Cardiac fibroblast (primary cell): ENCODE measurements at regions not wholly inside any gene's neighbourhood (a gene's known extent, or its start where the extent isn't known, plus 50 kb on each side); places are given as distances from the start of the nearest gene placed in this dataset.

Source experiments
- DNase-seq, 2 donors: peaks; one replicate each; pipeline versions ENCODE4 v3.0.0 to v3.0.0-alpha.2; 2010; ENCODE audit warnings: low read depth in 2 of 2
- H3K4me3 ChIP-seq, 2 donors: replicated peaks in 1 of 2; 1 replicate in 1 of 2; 2 replicates in 1 of 2; pipeline ENCODE4 v1.5.1; 2011; ENCODE audit warnings: low read depth in 2 of 2, low read length in 2 of 2, mild to moderate bottlenecking in 2 of 2, moderate library complexity in 1 of 2
- CTCF ChIP-seq: IDR thresholded peaks from one replicate; pipeline ENCODE4 v1.5.1; 2011; ENCODE audit warnings: low read depth, mild to moderate bottlenecking, low read length, inconsistent platforms

- no peak for DNase-seq
- H3K4me3 ChIP-seq = no peak overlapping the region
- no peak for TF ChIP-seq CTCF
These were observed 81.4 kb upstream of the PLPP4 start for GRCh38 chr10:120375666-120376065.

GRCh38 chr10:120381931-120382330 lies 75.1 kb upstream of the PLPP4 start:
- no peak for TF ChIP-seq CTCF
- no peak for DNase-seq

GRCh38 chr10:120382360-120382759 lies 74.7 kb upstream of the PLPP4 start:
- no peak for DNase-seq
- no peak overlapping the region for H3K4me3 ChIP-seq
- no peak for TF ChIP-seq CTCF

More at GRCh38 chr10:120381931-120382330, 75.1 kb upstream of the PLPP4 start:
- H3K4me3 ChIP-seq = no peak overlapping the region

GRCh38 chr10:120385992-120386391 lies 71.0 kb upstream of the PLPP4 start:
- no peak overlapping the region for H3K4me3 ChIP-seq
- no peak for DNase-seq
- no peak for TF ChIP-seq CTCF

GRCh38 chr10:120386896-120387295 lies 70.1 kb upstream of the PLPP4 start:
- DNase-seq = no peak
- H3K4me3 ChIP-seq = no peak overlapping the region
- TF ChIP-seq CTCF = no peak

GRCh38 chr10:120387326-120387725 lies 69.7 kb upstream of the PLPP4 start:
- TF ChIP-seq CTCF = no peak
- no peak overlapping the region for H3K4me3 ChIP-seq
- DNase-seq = peak; percentile 1 to 2

GRCh38 chr10:120392245-120392644 lies 64.8 kb upstream of the PLPP4 start:
- TF ChIP-seq CTCF = no peak
- H3K4me3 ChIP-seq = no peak overlapping the region
- DNase-seq = no peak
